ENCODE measurements at regions not wholly inside any gene's neighbourhood (a gene's known extent, or its start where the extent isn't known, plus 50 kb on each side); places are given as distances from the start of the nearest gene placed in this dataset.
A peak's percentile ranks its signal among the peaks of the same experiment; 100 is the strongest.

GRCh38 chr11:15589070-15589626 lies 474.4 kb downstream of the INSC start:
- Mint-ChIP-seq H3K36me3 (no peaks in the 10 kb centered on the region), H3K4me3 (no peak overlapping the region), H3K9me3 (peaks cover 0 to 5% (median 0%) of the 10 kb centered on the region in 7 donors), H3K4me1 (no peaks in the 10 kb centered on the region), H3K27ac (no peak overlapping the region), H3K27me3 (no peaks in the 10 kb centered on the region)
- Histone ChIP-seq H3K4me3 (ENCODE audit: low read depth, low read length) (no peak overlapping the region), H3K36me3 (ENCODE audit: control insufficient read depth, insufficient read depth, low read length) (no peaks in the 10 kb centered on the region), H3K9me3 (ENCODE audit: control insufficient read depth in 2 of 2, low read length in 2 of 2) (no peaks in the 10 kb centered on the region), H3K27me3 (ENCODE audit: control insufficient read depth, insufficient read depth, low read length) (no peaks in the 10 kb centered on the region), H3K4me1 (ENCODE audit: control insufficient read depth, insufficient read depth, low read length, poor library complexity, severe bottlenecking) (no peaks in the 10 kb centered on the region), H3K27ac (ENCODE audit: insufficient read depth, low read length, poor library complexity, severe bottlenecking) (no peak overlapping the region)
- DNase-seq: no peak
- no peak for ATAC-seq (ENCODE audit: low read depth in 2 of 2)

- Mint-ChIP-seq H3K36me3 (no peaks in the 10 kb centered on the region), H3K4me1 (no peaks in the 10 kb centered on the region), H3K9me3 (peaks cover 0 to 5% (median 0%) of the 10 kb centered on the region in 7 donors), H3K27ac (no peak overlapping the region), H3K27me3 (no peaks in the 10 kb centered on the region), H3K4me3 (no peak overlapping the region)
- H3K9me3 ChIP-seq (ENCODE audit: control insufficient read depth in 2 of 2, low read length in 2 of 2): no peaks in the 10 kb centered on the region
- DNase-seq (no peak), ATAC-seq (ENCODE audit: low read depth in 2 of 2) (no peak)
- H3K4me3 ChIP-seq (ENCODE audit: low read depth, low read length): no peak overlapping the region
- H3K27me3 ChIP-seq (ENCODE audit: control insufficient read depth, insufficient read depth, low read length): no peaks in the 10 kb centered on the region
- H3K36me3 ChIP-seq (ENCODE audit: control insufficient read depth, insufficient read depth, low read length): no peaks in the 10 kb centered on the region
- no peaks in the 10 kb centered on the region for H3K4me1 ChIP-seq (ENCODE audit: control insufficient read depth, insufficient read depth, low read length, poor library complexity, severe bottlenecking)
- H3K27ac ChIP-seq (ENCODE audit: insufficient read depth, low read length, poor library complexity, severe bottlenecking): no peak overlapping the region
Observed at GRCh38 chr11:15590132-15590531, 475.4 kb downstream of the INSC start.

- peaks cover 0 to 5% (median 0%) of the 10 kb centered on the region in 7 donors for H3K9me3 Mint-ChIP-seq
- Histone ChIP-seq H3K4me1 (ENCODE audit: control insufficient read depth, insufficient read depth, low read length, poor library complexity, severe bottlenecking) (no peaks in the 10 kb centered on the region), H3K4me3 (ENCODE audit: low read depth, low read length) (no peak overlapping the region), H3K27me3 (ENCODE audit: control insufficient read depth, insufficient read depth, low read length) (no peaks in the 10 kb centered on the region), H3K27ac (ENCODE audit: insufficient read depth, low read length, poor library complexity, severe bottlenecking) (no peak overlapping the region), H3K36me3 (ENCODE audit: control insufficient read depth, insufficient read depth, low read length) (no peaks in the 10 kb centered on the region), H3K9me3 (ENCODE audit: control insufficient read depth in 2 of 2, low read length in 2 of 2) (no peaks in the 10 kb centered on the region)
- H3K36me3 Mint-ChIP-seq: no peaks in the 10 kb centered on the region
- no peaks in the 10 kb centered on the region for H3K27me3 Mint-ChIP-seq
- no peak for ATAC-seq (ENCODE audit: low read depth in 2 of 2)
- no peaks in the 10 kb centered on the region for H3K4me1 Mint-ChIP-seq
- no peak for DNase-seq
- H3K27ac Mint-ChIP-seq: no peak overlapping the region
- no peak overlapping the region for H3K4me3 Mint-ChIP-seq
Observed at GRCh38 chr11:15591112-15591537, 476.4 kb downstream of the INSC start.

- no peak overlapping the region for H3K4me3 Mint-ChIP-seq
- Histone ChIP-seq H3K27ac (ENCODE audit: insufficient read depth, low read length, poor library complexity, severe bottlenecking) (no peak overlapping the region), H3K9me3 (ENCODE audit: control insufficient read depth in 2 of 2, low read length in 2 of 2) (no peaks in the 10 kb centered on the region), H3K27me3 (ENCODE audit: control insufficient read depth, insufficient read depth, low read length) (no peaks in the 10 kb centered on the region), H3K4me3 (ENCODE audit: low read depth, low read length) (no peak overlapping the region), H3K4me1 (ENCODE audit: control insufficient read depth, insufficient read depth, low read length, poor library complexity, severe bottlenecking) (no peaks in the 10 kb centered on the region), H3K36me3 (ENCODE audit: control insufficient read depth, insufficient read depth, low read length) (no peaks in the 10 kb centered on the region)
- DNase-seq (no peak), ATAC-seq (ENCODE audit: low read depth in 2 of 2) (no peak)
- no peaks in the 10 kb centered on the region for H3K4me1 Mint-ChIP-seq
- H3K36me3 Mint-ChIP-seq: no peaks in the 10 kb centered on the region
- peaks cover 0 to 2% (median 0%) of the 10 kb centered on the region in 7 donors for H3K9me3 Mint-ChIP-seq
- no peaks in the 10 kb centered on the region for H3K27me3 Mint-ChIP-seq
- no peak overlapping the region for H3K27ac Mint-ChIP-seq
Observed at GRCh38 chr11:15594607-15595006, 479.9 kb downstream of the INSC start.

- Mint-ChIP-seq H3K9me3 (peaks cover 0 to 2% (median 0%) of the 10 kb centered on the region in 7 donors), H3K4me1 (no peaks in the 10 kb centered on the region), H3K27me3 (no peaks in the 10 kb centered on the region), H3K27ac (peak overlapping the region in 1 of 3 donors; percentile 50), H3K4me3 (no peak overlapping the region), H3K36me3 (no peaks in the 10 kb centered on the region)
- Histone ChIP-seq H3K27ac (ENCODE audit: insufficient read depth, low read length, poor library complexity, severe bottlenecking) (no peak overlapping the region), H3K36me3 (ENCODE audit: control insufficient read depth, insufficient read depth, low read length) (no peaks in the 10 kb centered on the region), H3K27me3 (ENCODE audit: control insufficient read depth, insufficient read depth, low read length) (no peaks in the 10 kb centered on the region), H3K4me3 (ENCODE audit: low read depth, low read length) (no peak overlapping the region), H3K9me3 (ENCODE audit: control insufficient read depth in 2 of 2, low read length in 2 of 2) (no peaks in the 10 kb centered on the region), H3K4me1 (ENCODE audit: control insufficient read depth, insufficient read depth, low read length, poor library complexity, severe bottlenecking) (no peaks in the 10 kb centered on the region)
- no peak for ATAC-seq (ENCODE audit: low read depth in 2 of 2)
- DNase-seq: no peak
Observed at GRCh38 chr11:15599376-15599775, 484.7 kb downstream of the INSC start.

GRCh38 chr11:15602047-15602446 lies 487.3 kb downstream of the INSC start:
- ATAC-seq (ENCODE audit: low read depth in 2 of 2) (no peak), DNase-seq (no peak)
- Histone ChIP-seq H3K27me3 (ENCODE audit: control insufficient read depth, insufficient read depth, low read length) (no peaks in the 10 kb centered on the region), H3K4me3 (ENCODE audit: low read depth, low read length) (no peak overlapping the region), H3K27ac (ENCODE audit: insufficient read depth, low read length, poor library complexity, severe bottlenecking) (no peak overlapping the region), H3K4me1 (ENCODE audit: control insufficient read depth, insufficient read depth, low read length, poor library complexity, severe bottlenecking) (no peaks in the 10 kb centered on the region), H3K36me3 (ENCODE audit: control insufficient read depth, insufficient read depth, low read length) (no peaks in the 10 kb centered on the region), H3K9me3 (ENCODE audit: control insufficient read depth in 2 of 2, low read length in 2 of 2) (no peaks in the 10 kb centered on the region)
- Mint-ChIP-seq H3K9me3 (peaks cover 0 to 2% (median 0%) of the 10 kb centered on the region in 7 donors), H3K27ac (no peak overlapping the region), H3K27me3 (no peaks in the 10 kb centered on the region), H3K4me3 (peak overlapping the region in 1 of 4 donors; percentile 18), H3K4me1 (no peaks in the 10 kb centered on the region), H3K36me3 (no peaks in the 10 kb centered on the region)

- H3K36me3 ChIP-seq (ENCODE audit: control insufficient read depth, insufficient read depth, low read length): no peaks in the 10 kb centered on the region
- Mint-ChIP-seq H3K27me3 (no peaks in the 10 kb centered on the region), H3K27ac (no peak overlapping the region), H3K9me3 (peaks cover 0 to 2% (median 0%) of the 10 kb centered on the region in 7 donors), H3K4me3 (no peak overlapping the region), H3K36me3 (no peaks in the 10 kb centered on the region), H3K4me1 (no peaks in the 10 kb centered on the region)
- no peaks in the 10 kb centered on the region for H3K4me1 ChIP-seq (ENCODE audit: control insufficient read depth, insufficient read depth, low read length, poor library complexity, severe bottlenecking)
- no peak for DNase-seq
- no peaks in the 10 kb centered on the region for H3K27me3 ChIP-seq (ENCODE audit: control insufficient read depth, insufficient read depth, low read length)
- H3K9me3 ChIP-seq (ENCODE audit: control insufficient read depth in 2 of 2, low read length in 2 of 2): no peaks in the 10 kb centered on the region
- no peak overlapping the region for H3K27ac ChIP-seq (ENCODE audit: insufficient read depth, low read length, poor library complexity, severe bottlenecking)
- no peak overlapping the region for H3K4me3 ChIP-seq (ENCODE audit: low read depth, low read length)
- no peak for ATAC-seq (ENCODE audit: low read depth in 2 of 2)
Observed at GRCh38 chr11:15602785-15603567, 488.3 kb downstream of the INSC start.

GRCh38 chr11:15605094-15605493 lies 490.4 kb downstream of the INSC start:
- H3K9me3 Mint-ChIP-seq: peaks cover 0 to 2% (median 0%) of the 10 kb centered on the region in 7 donors
- DNase-seq: no peak

More at GRCh38 chr11:15605094-15605493, 490.4 kb downstream of the INSC start:
- Histone ChIP-seq H3K9me3 (ENCODE audit: control insufficient read depth in 2 of 2, low read length in 2 of 2) (no peaks in the 10 kb centered on the region), H3K27me3 (ENCODE audit: control insufficient read depth, insufficient read depth, low read length) (no peaks in the 10 kb centered on the region), H3K4me3 (ENCODE audit: low read depth, low read length) (no peak overlapping the region), H3K4me1 (ENCODE audit: control insufficient read depth, insufficient read depth, low read length, poor library complexity, severe bottlenecking) (no peaks in the 10 kb centered on the region), H3K36me3 (ENCODE audit: control insufficient read depth, insufficient read depth, low read length) (no peaks in the 10 kb centered on the region), H3K27ac (ENCODE audit: insufficient read depth, low read length, poor library complexity, severe bottlenecking) (no peak overlapping the region)
- Mint-ChIP-seq H3K4me1 (no peaks in the 10 kb centered on the region), H3K36me3 (no peaks in the 10 kb centered on the region), H3K27me3 (no peaks in the 10 kb centered on the region), H3K27ac (no peak overlapping the region), H3K4me3 (peak overlapping the region in 1 of 4 donors; percentile 77)
- no peak for ATAC-seq (ENCODE audit: low read depth in 2 of 2)

All from CD4-positive, CD25-positive, alpha-beta regulatory T cell (primary cell).